ENCODE measurements at regions not wholly inside any gene's neighbourhood (a gene's known extent, or its start where the extent isn't known, plus 50 kb on each side); places are given as distances from the start of the nearest gene placed in this dataset.

DNA sequence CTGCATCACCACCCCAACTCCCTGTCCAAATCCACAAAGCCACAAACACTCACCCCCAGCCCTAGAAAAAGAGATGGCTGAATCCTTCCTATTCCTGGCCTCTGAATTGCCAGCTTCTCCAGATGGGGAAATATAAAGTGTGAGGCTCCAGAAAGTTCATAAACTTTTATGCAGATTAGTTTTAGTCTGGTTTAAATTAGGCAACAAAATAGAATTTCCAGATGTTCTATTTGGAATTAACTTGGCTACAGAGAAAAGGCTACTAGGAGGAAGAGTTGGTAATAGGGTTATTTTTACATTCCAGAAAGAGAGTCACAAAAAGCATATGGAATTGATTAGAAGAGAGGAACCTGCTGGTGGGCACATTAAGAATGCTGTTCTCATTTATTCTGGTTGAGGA lies 56.0 kb downstream of the EN1 start:
- Histone ChIP-seq H3K36me3 (ENCODE audit: control insufficient read depth, insufficient read depth, low read length) (no peaks in the 10 kb centered on the region), H3K4me1 (ENCODE audit: control insufficient read depth, insufficient read depth, low read length) (peaks cover 3% of the 10 kb centered on the region), H3K9me3 (ENCODE audit: control insufficient read depth, insufficient read depth, low read length) (no peaks in the 10 kb centered on the region), H3K4me3 (ENCODE audit: low read depth, low read length) (no peak overlapping the region), H3K27me3 (ENCODE audit: control insufficient read depth, insufficient read depth, low read length) (peaks cover 5% of the 10 kb centered on the region), H3K27ac (ENCODE audit: low read depth, low read length) (no peak overlapping the region)
- DNase-seq (ENCODE audit: low read depth in 4 of 6, low spot score in 6 of 6) = no peak

DNA sequence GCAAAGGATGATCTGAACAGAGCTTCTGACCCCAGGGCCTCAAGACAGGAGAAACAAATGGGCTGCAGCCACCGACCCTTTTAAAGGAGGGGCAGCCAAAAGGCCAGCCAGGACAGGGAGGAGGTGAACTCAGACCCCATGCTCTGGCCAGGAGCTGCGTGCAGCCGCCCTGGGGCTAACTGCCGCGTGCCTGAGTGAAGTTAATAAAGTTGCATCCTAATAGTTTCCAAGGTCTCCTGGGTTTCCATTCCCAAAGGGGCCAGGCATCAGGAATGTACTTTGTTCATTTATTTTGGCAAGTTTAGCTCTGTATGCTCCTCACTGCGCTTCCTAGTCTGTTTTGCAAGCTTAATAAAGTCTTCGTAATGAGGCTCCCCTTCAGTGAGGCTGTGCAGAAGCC lies 60.7 kb downstream of the EN1 start:
- 10% methylated on average over 5 of the region's 7 CpGs for WGBS (ENCODE audit: insufficient coverage)
- H3K27ac ChIP-seq (ENCODE audit: low read depth, low read length) = no peak overlapping the region
- peak in 1 of 6 donors; percentile 13 for DNase-seq (ENCODE audit: low read depth in 4 of 6, low spot score in 6 of 6)
- H3K4me3 ChIP-seq (ENCODE audit: low read depth, low read length) = no peak overlapping the region
- no peaks in the 10 kb centered on the region for H3K36me3 ChIP-seq (ENCODE audit: control insufficient read depth, insufficient read depth, low read length)
- peaks cover 3% of the 10 kb centered on the region for H3K27me3 ChIP-seq (ENCODE audit: control insufficient read depth, insufficient read depth, low read length)
- no peaks in the 10 kb centered on the region for H3K9me3 ChIP-seq (ENCODE audit: control insufficient read depth, insufficient read depth, low read length)
- H3K4me1 ChIP-seq (ENCODE audit: control insufficient read depth, insufficient read depth, low read length) = peaks cover 3% of the 10 kb centered on the region

DNA sequence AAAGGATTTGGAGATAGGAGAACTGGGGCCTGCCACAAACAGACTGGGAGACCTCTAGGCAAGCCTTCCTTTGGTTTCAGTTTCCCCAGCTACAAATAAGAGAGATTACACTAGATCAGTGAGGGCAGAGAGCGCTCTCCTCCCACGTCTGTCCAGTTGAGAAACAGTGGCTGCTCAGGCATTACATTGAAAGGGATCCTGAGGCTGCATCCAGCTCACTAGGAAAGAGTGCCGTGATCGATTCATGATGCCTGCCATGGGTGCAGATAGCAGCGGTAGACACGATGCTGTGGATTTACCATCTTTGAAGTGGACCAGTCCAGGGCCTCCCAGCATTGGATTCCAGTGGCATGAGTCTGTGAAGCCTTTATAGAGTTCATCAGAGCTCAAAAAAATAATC lies 62.6 kb downstream of the EN1 start:
- Histone ChIP-seq H3K4me1 (ENCODE audit: control insufficient read depth, insufficient read depth, low read length) (peaks cover 3% of the 10 kb centered on the region), H3K27me3 (ENCODE audit: control insufficient read depth, insufficient read depth, low read length) (peaks cover 3% of the 10 kb centered on the region), H3K36me3 (ENCODE audit: control insufficient read depth, insufficient read depth, low read length) (no peaks in the 10 kb centered on the region), H3K27ac (ENCODE audit: low read depth, low read length) (no peak overlapping the region), H3K9me3 (ENCODE audit: control insufficient read depth, insufficient read depth, low read length) (no peaks in the 10 kb centered on the region), H3K4me3 (ENCODE audit: low read depth, low read length) (no peak overlapping the region)
- 81% methylated on average over 5 of the region's 6 CpGs for WGBS (ENCODE audit: insufficient coverage)
- DNase-seq (ENCODE audit: low read depth in 4 of 6, low spot score in 6 of 6) = no peak

DNA sequence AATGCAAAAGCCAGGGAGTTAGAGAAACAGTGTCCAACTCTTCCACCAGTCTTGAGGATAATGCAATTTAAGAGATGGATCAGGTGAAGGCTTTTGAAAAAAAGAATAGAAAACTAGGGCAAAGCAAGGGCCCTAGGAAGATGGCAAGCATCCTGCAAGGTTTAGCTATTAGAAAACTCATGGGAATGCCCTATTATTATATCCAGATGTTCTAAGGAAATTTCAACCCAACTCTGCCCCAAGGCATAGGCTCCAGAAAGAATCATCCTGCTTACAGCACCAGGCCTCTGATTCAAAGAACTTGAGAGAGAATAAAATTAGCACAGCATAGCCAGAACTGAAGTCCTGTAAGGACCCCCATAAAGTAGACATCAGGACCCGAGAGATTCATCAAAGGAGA lies 68.1 kb downstream of the EN1 start:
- DNase-seq (ENCODE audit: low read depth in 4 of 6, low spot score in 6 of 6) = no peak
- no peak overlapping the region for H3K27ac ChIP-seq (ENCODE audit: low read depth, low read length)
- H3K36me3 ChIP-seq (ENCODE audit: control insufficient read depth, insufficient read depth, low read length) = no peaks in the 10 kb centered on the region
- no CpG with 5 or more reads among the region's 1 CpG for WGBS (ENCODE audit: insufficient coverage)
- no peak overlapping the region for H3K4me3 ChIP-seq (ENCODE audit: low read depth, low read length)
- peaks cover 7% of the 10 kb centered on the region for H3K4me1 ChIP-seq (ENCODE audit: control insufficient read depth, insufficient read depth, low read length)
- H3K9me3 ChIP-seq (ENCODE audit: control insufficient read depth, insufficient read depth, low read length) = no peaks in the 10 kb centered on the region
- no peaks in the 10 kb centered on the region for H3K27me3 ChIP-seq (ENCODE audit: control insufficient read depth, insufficient read depth, low read length)

DNA sequence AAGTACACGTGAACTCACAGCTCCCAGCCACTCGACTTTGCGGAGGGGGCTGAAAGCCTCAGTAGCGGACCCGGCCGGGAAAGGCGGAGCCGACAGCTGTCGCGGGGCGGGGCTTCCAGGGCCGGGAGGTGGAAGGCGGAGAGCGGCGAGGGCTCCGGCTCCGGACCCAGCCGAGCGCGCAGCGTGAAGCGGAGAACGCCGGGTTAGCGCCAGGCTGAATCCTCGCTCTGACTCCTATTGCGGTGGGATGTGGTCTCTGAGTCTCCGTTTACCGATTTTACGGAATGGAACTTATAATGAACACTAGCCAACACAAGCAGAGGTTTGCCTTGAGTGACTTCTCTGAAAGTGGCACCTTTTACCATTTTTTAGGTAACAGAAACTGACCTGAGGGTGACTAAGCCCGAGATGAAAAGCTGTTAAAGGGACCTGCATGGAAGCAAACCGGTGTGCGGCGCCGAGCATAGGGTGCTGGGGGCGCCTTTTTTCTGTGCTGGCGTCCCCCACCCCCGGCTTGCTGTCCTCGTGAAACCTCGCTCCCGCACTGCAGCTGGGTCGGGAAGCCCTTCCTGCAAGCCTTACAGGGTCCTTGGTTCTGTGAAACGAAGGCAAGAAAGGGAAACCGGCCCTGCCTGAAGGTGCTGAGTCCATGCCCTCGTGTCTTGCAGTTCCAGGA lies 72.9 kb downstream of the EN1 start:
- H3K4me3 ChIP-seq (ENCODE audit: low read depth, low read length) = peak overlapping the region; percentile 16
- no peak overlapping the region for H3K27ac ChIP-seq (ENCODE audit: low read depth, low read length)
- H3K9me3 ChIP-seq (ENCODE audit: control insufficient read depth, insufficient read depth, low read length) = no peaks in the 10 kb centered on the region
- peaks cover 9% of the 10 kb centered on the region for H3K4me1 ChIP-seq (ENCODE audit: control insufficient read depth, insufficient read depth, low read length)
- under 1% methylated on average over 42 of the region's 45 CpGs for WGBS (ENCODE audit: insufficient coverage)
- peak; percentile 13 to 83 (median 33) for DNase-seq (ENCODE audit: low read depth in 4 of 6, low spot score in 6 of 6)
- peaks cover 8% of the 10 kb centered on the region for H3K27me3 ChIP-seq (ENCODE audit: control insufficient read depth, insufficient read depth, low read length)
- no peaks in the 10 kb centered on the region for H3K36me3 ChIP-seq (ENCODE audit: control insufficient read depth, insufficient read depth, low read length)

DNA sequence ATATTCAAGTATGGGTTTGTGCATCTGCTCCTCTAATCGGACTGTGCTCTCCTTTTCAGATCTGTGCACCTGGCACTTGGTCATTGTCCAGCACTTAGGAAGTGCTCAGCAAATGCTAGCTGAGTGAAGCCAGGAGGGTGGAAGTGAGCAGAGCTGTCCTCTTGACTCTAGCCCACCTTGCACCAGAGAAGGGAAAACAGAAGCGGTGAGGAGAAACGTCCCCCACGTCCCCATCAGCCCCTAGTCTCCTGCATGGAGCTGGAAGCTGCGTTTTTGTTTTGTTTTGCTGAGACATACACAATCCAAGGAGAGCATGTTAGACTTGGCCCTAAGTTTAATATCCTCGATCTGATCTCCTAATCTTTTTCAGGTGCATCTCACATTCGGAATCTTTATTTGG lies 73.6 kb downstream of the EN1 start:
- no peak overlapping the region for H3K27ac ChIP-seq (ENCODE audit: low read depth, low read length)
- no peak overlapping the region for H3K4me3 ChIP-seq (ENCODE audit: low read depth, low read length)
- H3K4me1 ChIP-seq (ENCODE audit: control insufficient read depth, insufficient read depth, low read length) = peaks cover 9% of the 10 kb centered on the region
- peak in 1 of 6 donors; percentile 1 for DNase-seq (ENCODE audit: low read depth in 4 of 6, low spot score in 6 of 6)
- no peaks in the 10 kb centered on the region for H3K36me3 ChIP-seq (ENCODE audit: control insufficient read depth, insufficient read depth, low read length)
- H3K9me3 ChIP-seq (ENCODE audit: control insufficient read depth, insufficient read depth, low read length) = no peaks in the 10 kb centered on the region
- peaks cover 8% of the 10 kb centered on the region for H3K27me3 ChIP-seq (ENCODE audit: control insufficient read depth, insufficient read depth, low read length)
- 55% methylated on average over 2 of the region's 7 CpGs for WGBS (ENCODE audit: insufficient coverage)

DNA sequence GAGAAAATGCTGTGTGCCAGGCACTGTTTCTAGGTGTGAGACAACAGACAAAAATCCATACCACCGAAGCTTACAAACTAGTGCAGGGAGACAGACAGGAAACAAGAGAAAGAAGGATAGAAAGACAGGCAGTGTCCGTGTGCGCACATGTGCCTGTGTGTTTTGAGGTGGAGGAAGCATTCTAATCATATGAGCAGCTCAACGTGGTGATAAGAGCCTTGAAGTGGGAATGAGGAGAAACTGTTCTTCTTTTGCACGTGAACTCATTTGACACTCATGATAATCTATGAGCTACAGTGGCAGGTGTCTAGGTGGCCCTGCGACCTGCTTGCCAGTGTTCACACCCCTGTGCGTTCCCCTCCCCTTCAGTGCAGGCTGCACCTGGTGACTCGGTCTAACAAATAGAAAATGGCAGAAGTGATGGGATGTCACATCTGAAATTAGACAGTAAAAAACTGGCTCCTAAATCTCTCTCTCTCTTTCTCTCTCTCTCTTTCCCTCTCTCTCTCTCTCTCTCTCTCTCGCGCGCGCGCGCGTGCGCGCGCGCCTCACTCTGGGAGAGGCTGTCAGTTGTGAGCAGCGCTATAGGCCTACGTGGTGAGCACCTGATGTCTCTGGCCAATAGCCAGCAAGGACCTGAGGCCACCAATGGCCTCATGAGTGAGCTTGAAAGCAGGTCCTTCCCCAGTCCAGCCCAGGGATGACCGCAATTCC lies 74.8 kb downstream of the EN1 start:
- no peaks in the 10 kb centered on the region for H3K9me3 ChIP-seq (ENCODE audit: control insufficient read depth, insufficient read depth, low read length)
- peaks cover 9% of the 10 kb centered on the region for H3K4me1 ChIP-seq (ENCODE audit: control insufficient read depth, insufficient read depth, low read length)
- H3K4me3 ChIP-seq (ENCODE audit: low read depth, low read length) = no peak overlapping the region
- no peak for DNase-seq (ENCODE audit: low read depth in 4 of 6, low spot score in 6 of 6)
- H3K36me3 ChIP-seq (ENCODE audit: control insufficient read depth, insufficient read depth, low read length) = no peaks in the 10 kb centered on the region
- H3K27ac ChIP-seq (ENCODE audit: low read depth, low read length) = no peak overlapping the region
- H3K27me3 ChIP-seq (ENCODE audit: control insufficient read depth, insufficient read depth, low read length) = peaks cover 8% of the 10 kb centered on the region
- 85% methylated on average over 6 of the region's 22 CpGs for WGBS (ENCODE audit: insufficient coverage)

DNA sequence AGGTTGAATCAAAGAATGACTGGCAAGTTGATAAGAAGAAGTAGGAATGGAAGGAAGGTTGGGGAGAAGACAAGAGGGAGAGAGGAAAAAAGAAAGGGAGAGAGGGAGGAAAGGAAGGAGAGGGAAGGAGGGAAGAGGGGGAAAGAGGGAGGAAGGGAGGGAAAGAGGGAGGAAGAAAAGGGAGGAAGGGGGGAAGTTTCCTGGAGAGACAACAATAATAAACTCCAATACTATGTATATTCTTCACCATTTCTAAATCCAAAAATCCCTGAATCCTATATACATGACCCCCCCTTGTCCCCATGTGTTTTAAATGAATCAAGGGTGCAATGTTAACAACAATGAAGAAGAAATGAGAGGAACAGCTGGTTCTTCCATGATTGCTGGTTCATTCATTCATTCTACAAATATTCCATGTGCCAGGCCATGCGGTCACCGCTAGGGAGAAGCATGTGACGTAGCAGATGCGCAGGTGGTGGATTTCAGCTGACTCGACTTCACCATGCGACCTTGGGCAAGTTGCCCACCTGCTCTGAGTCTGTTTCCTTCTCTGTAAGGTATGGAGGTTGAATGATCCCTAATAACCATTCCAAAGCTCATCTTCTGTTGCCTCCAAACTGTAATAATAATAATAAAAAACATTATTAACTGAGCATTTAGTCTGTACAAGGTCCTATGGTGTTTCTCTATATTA lies 77.6 kb downstream of the EN1 start:
- Histone ChIP-seq H3K4me1 (ENCODE audit: control insufficient read depth, insufficient read depth, low read length) (peaks cover 7% of the 10 kb centered on the region), H3K27ac (ENCODE audit: low read depth, low read length) (no peak overlapping the region), H3K36me3 (ENCODE audit: control insufficient read depth, insufficient read depth, low read length) (no peaks in the 10 kb centered on the region), H3K9me3 (ENCODE audit: control insufficient read depth, insufficient read depth, low read length) (no peaks in the 10 kb centered on the region), H3K27me3 (ENCODE audit: control insufficient read depth, insufficient read depth, low read length) (peaks cover 8% of the 10 kb centered on the region), H3K4me3 (ENCODE audit: low read depth, low read length) (no peak overlapping the region)
- WGBS (ENCODE audit: insufficient coverage) = no CpG with 5 or more reads among the region's 6 CpGs
- no peak for DNase-seq (ENCODE audit: low read depth in 4 of 6, low spot score in 6 of 6)

DNA sequence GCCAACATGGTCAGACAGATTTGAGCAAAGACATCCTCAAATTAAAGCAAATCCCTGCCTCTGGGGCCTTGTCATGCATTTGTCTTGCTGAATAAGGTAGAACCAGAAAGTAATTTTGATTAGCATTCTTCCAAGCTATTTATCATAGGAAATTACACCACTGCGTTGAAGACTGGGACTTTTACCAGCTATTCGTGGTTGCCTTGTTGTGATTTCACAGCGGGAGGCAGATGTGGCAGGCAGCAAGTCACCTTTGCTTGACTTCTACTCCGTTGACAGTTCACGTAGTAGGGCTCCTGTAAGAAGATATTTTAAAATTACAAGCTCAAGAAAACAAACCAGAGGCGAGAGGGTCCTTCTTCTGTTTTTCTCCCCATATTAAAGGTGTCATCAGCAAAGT lies 80.6 kb downstream of the EN1 start:
- no peak overlapping the region for H3K27ac ChIP-seq (ENCODE audit: low read depth, low read length)
- H3K4me1 ChIP-seq (ENCODE audit: control insufficient read depth, insufficient read depth, low read length) = peaks cover 3% of the 10 kb centered on the region
- H3K9me3 ChIP-seq (ENCODE audit: control insufficient read depth, insufficient read depth, low read length) = no peaks in the 10 kb centered on the region
- DNase-seq (ENCODE audit: low read depth in 4 of 6, low spot score in 6 of 6) = no peak
- no peak overlapping the region for H3K4me3 ChIP-seq (ENCODE audit: low read depth, low read length)
- peaks cover 7% of the 10 kb centered on the region for H3K27me3 ChIP-seq (ENCODE audit: control insufficient read depth, insufficient read depth, low read length)
- no peaks in the 10 kb centered on the region for H3K36me3 ChIP-seq (ENCODE audit: control insufficient read depth, insufficient read depth, low read length)
- 28% methylated on average over 3 of the region's 6 CpGs for WGBS (ENCODE audit: insufficient coverage)
